ENCODE measurements at regions not wholly inside any gene's neighbourhood (a gene's known extent, or its start where the extent isn't known, plus 50 kb on each side); places are given as distances from the start of the nearest gene placed in this dataset.

GRCh38 chrX:107502316-107502715 lies 52.9 kb downstream of the FRMPD3 start:
- peaks cover 0 to 31% (median 2%) of the 10 kb centered on the region in 3 donors for H3K27me3 ChIP-seq (ENCODE audit: control insufficient read depth in 3 of 3, insufficient read depth in 3 of 3, low read length in 3 of 3)
- H3K27ac ChIP-seq (ENCODE audit: low read depth in 1 of 3, low read length in 2 of 3) = no peak overlapping the region
- H3K36me3 ChIP-seq (ENCODE audit: control insufficient read depth in 3 of 3, insufficient read depth in 2 of 3, low read depth in 1 of 3, low read length in 3 of 3) = no peaks in the 10 kb centered on the region
- DNase-seq (no peak), FAIRE-seq (no peak)
- no peak overlapping the region for H3K4me3 ChIP-seq (ENCODE audit: low read depth in 1 of 3, low read length in 3 of 3)
- no peaks in the 10 kb centered on the region for H3K4me1 ChIP-seq (ENCODE audit: control insufficient read depth in 3 of 3, insufficient read depth in 2 of 3, low read depth in 1 of 3, low read length in 2 of 3)
- 57 to 67% (median 59%) methylated on average over 2 to 4 of the region's 4 CpGs for WGBS, 3 donors
- H3K9me3 ChIP-seq (ENCODE audit: control insufficient read depth in 2 of 2, insufficient read depth in 1 of 2, low read depth in 1 of 2, low read length in 1 of 2) = no peaks in the 10 kb centered on the region

- Histone ChIP-seq H3K4me1 (ENCODE audit: control insufficient read depth in 3 of 3, insufficient read depth in 2 of 3, low read depth in 1 of 3, low read length in 2 of 3) (no peaks in the 10 kb centered on the region), H3K9me3 (ENCODE audit: control insufficient read depth in 2 of 2, insufficient read depth in 1 of 2, low read depth in 1 of 2, low read length in 1 of 2) (peaks cover 0 to 2% of the 10 kb centered on the region in 2 donors), H3K27me3 (ENCODE audit: control insufficient read depth in 3 of 3, insufficient read depth in 3 of 3, low read length in 3 of 3) (peaks cover 0 to 42% (median 5%) of the 10 kb centered on the region in 3 donors), H3K36me3 (ENCODE audit: control insufficient read depth in 3 of 3, insufficient read depth in 2 of 3, low read depth in 1 of 3, low read length in 3 of 3) (no peaks in the 10 kb centered on the region), H3K4me3 (ENCODE audit: low read depth in 1 of 3, low read length in 3 of 3) (no peak overlapping the region), H3K27ac (ENCODE audit: low read depth in 1 of 3, low read length in 2 of 3) (no peak overlapping the region)
- DNase-seq = no peak
- 64 to 82% (median 76%) methylated on average over 4 of the region's 4 CpGs for WGBS, 3 donors
- no peak for FAIRE-seq
Observed at GRCh38 chrX:107504006-107504405, 54.6 kb downstream of the FRMPD3 start.

GRCh38 chrX:107505223-107505622 lies 55.8 kb downstream of the FRMPD3 start:
- Histone ChIP-seq H3K27ac (ENCODE audit: low read depth in 1 of 3, low read length in 2 of 3) (no peak overlapping the region), H3K27me3 (ENCODE audit: control insufficient read depth in 3 of 3, insufficient read depth in 3 of 3, low read length in 3 of 3) (peaks cover 0 to 42% (median 5%) of the 10 kb centered on the region in 3 donors), H3K36me3 (ENCODE audit: control insufficient read depth in 3 of 3, insufficient read depth in 2 of 3, low read depth in 1 of 3, low read length in 3 of 3) (no peaks in the 10 kb centered on the region), H3K9me3 (ENCODE audit: control insufficient read depth in 2 of 2, insufficient read depth in 1 of 2, low read depth in 1 of 2, low read length in 1 of 2) (peaks cover 0 to 2% of the 10 kb centered on the region in 2 donors), H3K4me3 (ENCODE audit: low read depth in 1 of 3, low read length in 3 of 3) (no peak overlapping the region), H3K4me1 (ENCODE audit: control insufficient read depth in 3 of 3, insufficient read depth in 2 of 3, low read depth in 1 of 3, low read length in 2 of 3) (no peaks in the 10 kb centered on the region)
- FAIRE-seq (no peak), DNase-seq (no peak)
- 63 to 70% (median 68%) methylated on average over 2 of the region's 2 CpGs for WGBS, 3 donors

- no peaks in the 10 kb centered on the region for H3K4me1 ChIP-seq (ENCODE audit: control insufficient read depth in 3 of 3, insufficient read depth in 2 of 3, low read depth in 1 of 3, low read length in 2 of 3)
- peaks cover 0 to 2% of the 10 kb centered on the region in 2 donors for H3K9me3 ChIP-seq (ENCODE audit: control insufficient read depth in 2 of 2, insufficient read depth in 1 of 2, low read depth in 1 of 2, low read length in 1 of 2)
- no peak overlapping the region for H3K27ac ChIP-seq (ENCODE audit: low read depth in 1 of 3, low read length in 2 of 3)
- WGBS, 3 donors = 3 to 48% (median 11%) methylated on average over 28 to 29 of the region's 29 CpGs
- FAIRE-seq (no peak), DNase-seq (peak in 1 of 2 donors; percentile 4)
- no peaks in the 10 kb centered on the region for H3K36me3 ChIP-seq (ENCODE audit: control insufficient read depth in 3 of 3, insufficient read depth in 2 of 3, low read depth in 1 of 3, low read length in 3 of 3)
- peaks cover 0 to 42% (median 5%) of the 10 kb centered on the region in 3 donors for H3K27me3 ChIP-seq (ENCODE audit: control insufficient read depth in 3 of 3, insufficient read depth in 3 of 3, low read length in 3 of 3)
- no peak overlapping the region for H3K4me3 ChIP-seq (ENCODE audit: low read depth in 1 of 3, low read length in 3 of 3)
Observed at GRCh38 chrX:107506596-107507031, 57.2 kb downstream of the FRMPD3 start.

GRCh38 chrX:107507093-107507743 lies 57.8 kb downstream of the FRMPD3 start:
- H3K4me3 ChIP-seq (ENCODE audit: low read depth in 1 of 3, low read length in 3 of 3) = no peak overlapping the region
- 3 to 39% (median 12%) methylated on average over 34 to 45 of the region's 45 CpGs for WGBS, 3 donors
- H3K27ac ChIP-seq (ENCODE audit: low read depth in 1 of 3, low read length in 2 of 3) = no peak overlapping the region
- H3K36me3 ChIP-seq (ENCODE audit: control insufficient read depth in 3 of 3, insufficient read depth in 2 of 3, low read depth in 1 of 3, low read length in 3 of 3) = no peaks in the 10 kb centered on the region
- FAIRE-seq (no peak), DNase-seq (no peak)
- H3K9me3 ChIP-seq (ENCODE audit: control insufficient read depth in 2 of 2, insufficient read depth in 1 of 2, low read depth in 1 of 2, low read length in 1 of 2) = peaks cover 0 to 2% of the 10 kb centered on the region in 2 donors
- no peaks in the 10 kb centered on the region for H3K4me1 ChIP-seq (ENCODE audit: control insufficient read depth in 3 of 3, insufficient read depth in 2 of 3, low read depth in 1 of 3, low read length in 2 of 3)
- peaks cover 0 to 42% (median 5%) of the 10 kb centered on the region in 3 donors for H3K27me3 ChIP-seq (ENCODE audit: control insufficient read depth in 3 of 3, insufficient read depth in 3 of 3, low read length in 3 of 3)

- WGBS, 3 donors = 47 to 60% (median 50%) methylated on average over 3 of the region's 3 CpGs
- no peak overlapping the region for H3K27ac ChIP-seq (ENCODE audit: low read depth in 1 of 3, low read length in 2 of 3)
- no peak overlapping the region for H3K4me3 ChIP-seq (ENCODE audit: low read depth in 1 of 3, low read length in 3 of 3)
- no peaks in the 10 kb centered on the region for H3K4me1 ChIP-seq (ENCODE audit: control insufficient read depth in 3 of 3, insufficient read depth in 2 of 3, low read depth in 1 of 3, low read length in 2 of 3)
- FAIRE-seq = no peak
- H3K27me3 ChIP-seq (ENCODE audit: control insufficient read depth in 3 of 3, insufficient read depth in 3 of 3, low read length in 3 of 3) = peaks cover 0 to 42% (median 5%) of the 10 kb centered on the region in 3 donors
- no peaks in the 10 kb centered on the region for H3K36me3 ChIP-seq (ENCODE audit: control insufficient read depth in 3 of 3, insufficient read depth in 2 of 3, low read depth in 1 of 3, low read length in 3 of 3)
- DNase-seq = no peak
- H3K9me3 ChIP-seq (ENCODE audit: control insufficient read depth in 2 of 2, insufficient read depth in 1 of 2, low read depth in 1 of 2, low read length in 1 of 2) = peaks cover 0 to 2% of the 10 kb centered on the region in 2 donors
Observed at GRCh38 chrX:107507744-107508117, 58.3 kb downstream of the FRMPD3 start.

- Histone ChIP-seq H3K36me3 (ENCODE audit: control insufficient read depth in 3 of 3, insufficient read depth in 2 of 3, low read depth in 1 of 3, low read length in 3 of 3) (no peaks in the 10 kb centered on the region), H3K9me3 (ENCODE audit: control insufficient read depth in 2 of 2, insufficient read depth in 1 of 2, low read depth in 1 of 2, low read length in 1 of 2) (peaks cover 0 to 2% of the 10 kb centered on the region in 2 donors), H3K27ac (ENCODE audit: low read depth in 1 of 3, low read length in 2 of 3) (no peak overlapping the region), H3K4me3 (ENCODE audit: low read depth in 1 of 3, low read length in 3 of 3) (no peak overlapping the region), H3K4me1 (ENCODE audit: control insufficient read depth in 3 of 3, insufficient read depth in 2 of 3, low read depth in 1 of 3, low read length in 2 of 3) (no peaks in the 10 kb centered on the region), H3K27me3 (ENCODE audit: control insufficient read depth in 3 of 3, insufficient read depth in 3 of 3, low read length in 3 of 3) (peaks cover 0 to 38% (median 5%) of the 10 kb centered on the region in 3 donors)
- FAIRE-seq (no peak), DNase-seq (no peak)
- 91 to 98% (median 94%) methylated on average over 3 of the region's 3 CpGs for WGBS, 3 donors
Observed at GRCh38 chrX:107508925-107509324, 59.5 kb downstream of the FRMPD3 start.

GRCh38 chrX:107514944-107515343 lies 65.5 kb downstream of the FRMPD3 start:
- FAIRE-seq (no peak), DNase-seq (no peak)
- Histone ChIP-seq H3K4me3 (ENCODE audit: low read depth in 1 of 3, low read length in 3 of 3) (no peak overlapping the region), H3K36me3 (ENCODE audit: control insufficient read depth in 3 of 3, insufficient read depth in 2 of 3, low read depth in 1 of 3, low read length in 3 of 3) (no peaks in the 10 kb centered on the region), H3K9me3 (ENCODE audit: control insufficient read depth in 2 of 2, insufficient read depth in 1 of 2, low read depth in 1 of 2, low read length in 1 of 2) (no peaks in the 10 kb centered on the region), H3K4me1 (ENCODE audit: control insufficient read depth in 3 of 3, insufficient read depth in 2 of 3, low read depth in 1 of 3, low read length in 2 of 3) (no peaks in the 10 kb centered on the region), H3K27ac (ENCODE audit: low read depth in 1 of 3, low read length in 2 of 3) (no peak overlapping the region), H3K27me3 (ENCODE audit: control insufficient read depth in 3 of 3, insufficient read depth in 3 of 3, low read length in 3 of 3) (no peaks in the 10 kb centered on the region)
- 78 to 79% (median 78%) methylated on average over 2 of the region's 2 CpGs for WGBS, 3 donors

All from small intestine (tissue), 7 donors.